ENCODE measurements at regions not wholly inside any gene's neighbourhood (a gene's known extent, or its start where the extent isn't known, plus 50 kb on each side); places are given as distances from the start of the nearest gene placed in this dataset.

GRCh38 chr9:73640971-73641370 is 489.3 kb downstream of the ANXA1 start:
- intact Hi-C loops (cut with DNase I, micrococcal nuclease) = no loop called here
- Histone ChIP-seq H3K36me3 (ENCODE audit: insufficient read depth, low read length) (no peaks in the 10 kb centered on the region), H3K27me3 (ENCODE audit: control insufficient read depth in 1 of 2, insufficient read depth in 2 of 2, low read length in 2 of 2) (no peaks in the 10 kb centered on the region), H3K9me3 (ENCODE audit: control insufficient read depth in 1 of 2, insufficient read depth in 1 of 2, low read length in 2 of 2) (no peaks in the 10 kb centered on the region), H3K4me1 (ENCODE audit: insufficient read depth, low read length) (no peaks in the 10 kb centered on the region), H3K27ac (ENCODE audit: low read depth in 1 of 2, low read length in 2 of 2) (no peak overlapping the region), H3K4me3 (ENCODE audit: low read length) (no peak overlapping the region)
- TF ChIP-seq, protein P1, sequence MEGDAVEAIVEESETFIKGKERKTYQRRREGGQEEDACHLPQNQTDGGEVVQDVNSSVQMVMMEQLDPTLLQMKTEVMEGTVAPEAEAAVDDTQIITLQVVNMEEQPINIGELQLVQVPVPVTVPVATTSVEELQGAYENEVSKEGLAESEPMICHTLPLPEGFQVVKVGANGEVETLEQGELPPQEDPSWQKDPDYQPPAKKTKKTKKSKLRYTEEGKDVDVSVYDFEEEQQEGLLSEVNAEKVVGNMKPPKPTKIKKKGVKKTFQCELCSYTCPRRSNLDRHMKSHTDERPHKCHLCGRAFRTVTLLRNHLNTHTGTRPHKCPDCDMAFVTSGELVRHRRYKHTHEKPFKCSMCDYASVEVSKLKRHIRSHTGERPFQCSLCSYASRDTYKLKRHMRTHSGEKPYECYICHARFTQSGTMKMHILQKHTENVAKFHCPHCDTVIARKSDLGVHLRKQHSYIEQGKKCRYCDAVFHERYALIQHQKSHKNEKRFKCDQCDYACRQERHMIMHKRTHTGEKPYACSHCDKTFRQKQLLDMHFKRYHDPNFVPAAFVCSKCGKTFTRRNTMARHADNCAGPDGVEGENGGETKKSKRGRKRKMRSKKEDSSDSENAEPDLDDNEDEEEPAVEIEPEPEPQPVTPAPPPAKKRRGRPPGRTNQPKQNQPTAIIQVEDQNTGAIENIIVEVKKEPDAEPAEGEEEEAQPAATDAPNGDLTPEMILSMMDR (IDR thresholded peaks at IDR 0.05) = no peak
- POLR2A ChIA-PET = no interaction called here
- Mint-ChIP-seq H3K27ac (no peak overlapping the region), H3K4me1 (ENCODE audit: low read depth) (no peaks in the 10 kb centered on the region), H3K27me3 (no peaks in the 10 kb centered on the region), H3K9me3 (peaks cover 3% of the 10 kb centered on the region), H3K36me3 (ENCODE audit: low read depth) (no peaks in the 10 kb centered on the region), H3K4me3 (no peak overlapping the region)
- DNase-seq = no peak
- CTCF ChIA-PET = no interaction called here
- no peak for ATAC-seq (ENCODE audit: poor library complexity)

DNA sequence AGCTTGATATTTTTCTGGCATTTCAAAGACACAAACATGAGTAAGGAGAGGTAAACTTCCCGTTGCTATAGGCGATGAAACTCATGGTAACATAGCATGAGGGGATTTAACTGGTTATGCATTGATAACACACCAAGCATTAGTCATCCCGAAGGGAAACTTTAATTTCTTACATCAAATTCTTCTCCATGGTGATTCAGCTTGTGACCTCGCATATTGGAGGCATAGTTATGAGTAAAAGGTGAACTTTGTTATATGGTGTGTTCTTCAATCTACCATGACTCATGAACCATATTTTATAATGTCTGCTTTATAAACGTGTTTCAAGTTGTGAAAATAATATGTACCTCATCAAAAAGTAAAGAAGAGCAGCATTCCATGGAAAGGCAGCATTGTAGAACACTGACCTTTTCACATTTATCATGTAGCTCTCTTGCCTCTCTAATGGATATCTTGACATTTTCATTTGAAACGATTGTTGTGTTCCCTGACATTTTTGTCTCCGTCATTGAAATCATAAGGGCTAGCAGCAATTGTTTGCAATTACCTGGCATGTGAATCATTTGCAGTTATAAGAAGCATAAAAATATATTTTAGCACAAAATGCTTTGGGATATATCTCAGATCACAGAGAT is 491.8 kb downstream of the ANXA1 start:
- Histone ChIP-seq H3K27ac (ENCODE audit: low read depth in 1 of 2, low read length in 2 of 2) (no peak overlapping the region), H3K9me3 (ENCODE audit: control insufficient read depth in 1 of 2, insufficient read depth in 1 of 2, low read length in 2 of 2) (peaks cover 0 to 11% of the 10 kb centered on the region in 2 experiments), H3K27me3 (ENCODE audit: control insufficient read depth in 1 of 2, insufficient read depth in 2 of 2, low read length in 2 of 2) (no peaks in the 10 kb centered on the region), H3K36me3 (ENCODE audit: insufficient read depth, low read length) (no peaks in the 10 kb centered on the region), H3K4me1 (ENCODE audit: insufficient read depth, low read length) (no peaks in the 10 kb centered on the region), H3K4me3 (ENCODE audit: low read length) (no peak overlapping the region)
- TF ChIP-seq, protein P1 (IDR thresholded peaks at IDR 0.05) = no peak
- Mint-ChIP-seq H3K4me1 (ENCODE audit: low read depth) (no peaks in the 10 kb centered on the region), H3K36me3 (ENCODE audit: low read depth) (no peaks in the 10 kb centered on the region), H3K4me3 (no peak overlapping the region), H3K27ac (no peak overlapping the region), H3K9me3 (peaks cover 9% of the 10 kb centered on the region), H3K27me3 (no peaks in the 10 kb centered on the region)
- ChIA-PET CTCF (interaction anchor here (0.7 kb wide), 1 partner anchor 11 kb away, joined by 3 read pairs; no protein-coding TSS in a partner anchor), POLR2A (no interaction called here)
- no peak for ATAC-seq (ENCODE audit: poor library complexity)
- DNase-seq = no peak
- intact Hi-C loops (cut with DNase I, micrococcal nuclease) = no loop called here

- POLR2A ChIA-PET = no interaction called here
- CTCF ChIA-PET = interaction anchor here (0.7 kb wide), 1 partner anchor 28 kb away, joined by 3 read pairs; no protein-coding TSS in a partner anchor
- intact Hi-C loops (cut with DNase I, micrococcal nuclease) = no loop called here
Observed at GRCh38 chr9:73647560-73647959, 495.9 kb downstream of the ANXA1 start.

More at GRCh38 chr9:73647560-73647959, 495.9 kb downstream of the ANXA1 start:
- ATAC-seq (ENCODE audit: poor library complexity) (no peak), DNase-seq (no peak)
- Histone ChIP-seq H3K9me3 (ENCODE audit: control insufficient read depth in 1 of 2, insufficient read depth in 1 of 2, low read length in 2 of 2) (peaks cover 0 to 21% of the 10 kb centered on the region in 2 experiments), H3K4me3 (ENCODE audit: low read length) (no peak overlapping the region), H3K36me3 (ENCODE audit: insufficient read depth, low read length) (no peaks in the 10 kb centered on the region), H3K27ac (ENCODE audit: low read depth in 1 of 2, low read length in 2 of 2) (no peak overlapping the region), H3K27me3 (ENCODE audit: control insufficient read depth in 1 of 2, insufficient read depth in 2 of 2, low read length in 2 of 2) (no peaks in the 10 kb centered on the region), H3K4me1 (ENCODE audit: insufficient read depth, low read length) (no peaks in the 10 kb centered on the region)
- Mint-ChIP-seq H3K36me3 (ENCODE audit: low read depth) (no peaks in the 10 kb centered on the region), H3K9me3 (peaks cover 7% of the 10 kb centered on the region), H3K27me3 (no peaks in the 10 kb centered on the region), H3K4me3 (no peak overlapping the region), H3K4me1 (ENCODE audit: low read depth) (no peaks in the 10 kb centered on the region), H3K27ac (no peak overlapping the region)
- TF ChIP-seq, protein P1 (IDR thresholded peaks at IDR 0.05) = no peak

Data from CD4-positive, alpha-beta T cell (primary cell).